GM23248 (cell line): ENCODE measurements at regions not wholly inside any gene's neighbourhood (a gene's known extent, or its start where the extent isn't known, plus 50 kb on each side); places are given as distances from the start of the nearest gene placed in this dataset.

ENCODE experiments used
- DNase-seq: peaks from one replicate; pipeline ENCODE4 v3.0.0-alpha.2; 2015
- H2AFZ ChIP-seq: fragments of 200-600 bp; sonication (generic); 2 replicates; pipeline ENCODE4 v1.6.1; 2016; ENCODE audit warnings: antibody characterized with exemption
- H3F3A ChIP-seq: fragments of 200-600 bp; sonication (generic); 2 replicates; pipeline ENCODE4 v1.6.1; 2016; ENCODE audit warnings: mild to moderate bottlenecking, antibody characterized with exemption, mixed run types; ENCODE audit not compliant: insufficient read depth
- H3K27ac ChIP-seq: fragments of 200-600 bp; sonication (generic); 2 replicates; pipeline ENCODE4 v1.5.1; 2016; ENCODE audit warnings: mild to moderate bottlenecking
- H3K27me3 ChIP-seq: fragments of 200-600 bp; sonication (generic); replicated peaks from 2 replicates; pipeline ENCODE4 v1.6.1; 2016; ENCODE audit warnings: mild to moderate bottlenecking; ENCODE audit not compliant: insufficient read depth
- H3K36me3 ChIP-seq: fragments of 200-600 bp; sonication (generic); 2 replicates; pipeline ENCODE4 v1.6.1; 2016; ENCODE audit warnings: low read depth, mild to moderate bottlenecking
- H3K4me1 ChIP-seq: fragments of 200-600 bp; sonication (generic); 2 replicates; pipeline ENCODE4 v1.6.1; 2016; ENCODE audit warnings: mild to moderate bottlenecking; ENCODE audit not compliant: insufficient read depth
- H3K4me2 ChIP-seq: fragments of 200-600 bp; sonication (generic); one replicate; pipeline ENCODE4 v1.6.1; 2016; ENCODE audit warnings: mild to moderate bottlenecking; ENCODE audit not compliant: unreplicated experiment
- H3K4me3 ChIP-seq: fragments of 200-600 bp; sonication (generic); 2 replicates; pipeline ENCODE4 v1.5.1; 2016; ENCODE audit warnings: mild to moderate bottlenecking
- H3K79me2 ChIP-seq: fragments of 200-600 bp; sonication (generic); 2 replicates; pipeline ENCODE4 v1.6.1; 2016; ENCODE audit warnings: mild to moderate bottlenecking; ENCODE audit not compliant: insufficient read depth
- H3K9ac ChIP-seq: fragments of 200-600 bp; sonication (generic); 2 replicates; pipeline ENCODE4 v1.6.1; 2016; ENCODE audit warnings: mild to moderate bottlenecking
- H3K9me2 ChIP-seq: fragments of 200-600 bp; sonication (generic); 2 replicates; pipeline ENCODE4 v1.6.1; 2016; ENCODE audit warnings: mixed run types, mild to moderate bottlenecking, moderate library complexity; ENCODE audit not compliant: insufficient read depth
- H3K9me3 ChIP-seq: fragments of 200-600 bp; sonication (generic); one replicate; pipeline ENCODE4 v1.6.1; 2017; ENCODE audit warnings: low read depth
- H4K20me1 ChIP-seq: fragments of 200-600 bp; sonication (generic); 2 replicates; pipeline ENCODE4 v1.6.0; 2016; ENCODE audit not compliant: insufficient read depth
- EZH2 ChIP-seq: fragments of 200-600 bp; sonication (generic); IDR thresholded peaks from 2 replicates; pipeline ENCODE4 v1.6.1; 2018; ENCODE audit warnings: antibody characterized with exemption, mild to moderate bottlenecking; ENCODE audit not compliant: insufficient read depth, poor library complexity, severe bottlenecking
- EZH2phosphoT487 ChIP-seq: fragments of 200-600 bp; sonication (generic); IDR thresholded peaks from 2 replicates; pipeline ENCODE4 v1.6.1; 2018; ENCODE audit warnings: antibody characterized with exemption, moderate library complexity, mild to moderate bottlenecking, low read depth; ENCODE audit not compliant: insufficient read depth
- WGBS, 2 experiments: methylation state at CpG; one replicate each; pipeline ENCODE4 v1.1.6; 2015 to 2017; ENCODE audit warnings: low lambda C conversion rate in 2 of 2, low coverage in 1 of 2; ENCODE audit errors: missing lambda C conversion rate in 2 of 2; 5-methylcytosine and 5-hydroxymethylcytosine counted together
- in situ Hi-C: fragments of 300-500 bp; cut with MboI; formaldehyde crosslinking; loops from 2 replicates; pipeline ENCODE4 v1.15.0; 2020

DNA sequence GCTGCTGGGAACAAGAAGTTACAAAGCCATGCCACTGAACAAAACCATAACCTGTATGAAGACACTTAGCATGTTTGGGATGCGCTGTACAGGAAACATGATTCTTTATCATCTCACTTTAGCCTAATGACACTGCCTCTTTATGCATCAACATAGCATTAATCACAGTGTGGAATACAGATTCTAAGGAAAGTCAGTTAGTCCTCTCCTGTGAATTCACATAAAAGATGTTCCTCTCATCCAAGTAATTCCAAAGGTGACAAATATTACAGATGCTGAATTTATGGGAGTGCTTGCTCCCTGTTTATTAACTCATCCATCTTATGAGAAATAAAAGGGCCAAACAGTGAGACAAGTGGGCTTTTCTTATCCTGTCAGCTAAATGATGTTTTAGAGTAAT lies 1677.7 kb downstream of the EFNA5 start:
- 86 to 90% methylated on average over 1 of the region's 1 CpG for WGBS, 2 experiments
- Histone ChIP-seq H3K4me3 (no peak overlapping the region), H3K9me3 (no peaks in the 10 kb centered on the region), H3K4me1 (no peaks in the 10 kb centered on the region), H3K79me2 (no peaks in the 10 kb centered on the region), H3K27me3 (no peaks in the 10 kb centered on the region), H3K36me3 (no peaks in the 10 kb centered on the region), H3F3A (no peaks in the 10 kb centered on the region), H3K9me2 (no peaks in the 10 kb centered on the region), H3K27ac (no peak overlapping the region), H2AFZ (no peak overlapping the region), H3K9ac (no peak overlapping the region), H3K4me2 (no peak overlapping the region), H4K20me1 (no peaks in the 10 kb centered on the region)
- in situ Hi-C loops, result no loop called here
- DNase-seq, result no peak
- TF ChIP-seq EZH2 (no peak), EZH2phosphoT487 (no peak)

- 55 to 56% methylated on average over 9 of the region's 9 CpGs for WGBS, 2 experiments
- in situ Hi-C loops, result no loop called here
- no peaks in the 10 kb centered on the region for H3F3A ChIP-seq
- H3K79me2 ChIP-seq, result no peaks in the 10 kb centered on the region
- H3K4me1 ChIP-seq, result no peaks in the 10 kb centered on the region
- DNase-seq, result no peak
- H3K27ac ChIP-seq, result no peak overlapping the region
- no peak overlapping the region for H3K4me3 ChIP-seq
- no peak overlapping the region for H3K9ac ChIP-seq
- H2AFZ ChIP-seq, result no peak overlapping the region
- H4K20me1 ChIP-seq, result no peaks in the 10 kb centered on the region
- no peak for TF ChIP-seq EZH2phosphoT487
- TF ChIP-seq EZH2, result no peak
- no peaks in the 10 kb centered on the region for H3K9me3 ChIP-seq
- no peak overlapping the region for H3K4me2 ChIP-seq
- no peaks in the 10 kb centered on the region for H3K9me2 ChIP-seq
- no peaks in the 10 kb centered on the region for H3K27me3 ChIP-seq
- H3K36me3 ChIP-seq, result no peaks in the 10 kb centered on the region
Observed at GRCh38 chr5:105982526-105982925, 1688.2 kb downstream of the EFNA5 start.

DNA sequence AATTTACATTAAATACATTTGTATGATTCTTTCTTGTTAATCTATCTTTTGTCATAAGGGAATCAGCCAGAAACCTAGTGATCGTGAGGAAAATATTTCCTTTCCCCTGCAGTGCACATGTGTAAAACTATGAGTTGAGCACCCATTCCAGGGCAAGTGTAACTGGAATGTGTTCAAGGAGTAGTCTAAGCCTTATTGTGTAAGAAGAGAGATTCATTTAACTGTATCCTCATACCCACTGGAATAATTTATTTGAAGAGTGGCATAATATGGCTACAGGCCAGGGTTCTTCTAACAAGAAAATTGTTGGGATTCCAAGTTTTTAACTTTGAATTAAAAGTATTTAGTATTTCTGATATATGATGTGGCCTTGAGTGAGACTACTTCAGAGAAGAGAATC lies 1692.7 kb downstream of the EFNA5 start:
- H3K27me3 ChIP-seq, result no peaks in the 10 kb centered on the region
- no peak overlapping the region for H3K4me3 ChIP-seq
- H2AFZ ChIP-seq, result no peak overlapping the region
- in situ Hi-C loops, result no loop called here
- no peaks in the 10 kb centered on the region for H3K9me3 ChIP-seq
- TF ChIP-seq EZH2phosphoT487 (no peak), EZH2 (no peak)
- no peaks in the 10 kb centered on the region for H4K20me1 ChIP-seq
- no peak overlapping the region for H3K9ac ChIP-seq
- H3K4me2 ChIP-seq, result no peak overlapping the region
- 11 to 29% methylated on average over 1 of the region's 1 CpG for WGBS, 2 experiments
- H3K36me3 ChIP-seq, result no peaks in the 10 kb centered on the region
- no peaks in the 10 kb centered on the region for H3K9me2 ChIP-seq
- H3K4me1 ChIP-seq, result no peaks in the 10 kb centered on the region
- no peak for DNase-seq
- no peaks in the 10 kb centered on the region for H3K79me2 ChIP-seq
- H3F3A ChIP-seq, result no peaks in the 10 kb centered on the region
- H3K27ac ChIP-seq, result no peak overlapping the region

GRCh38 chr5:105977163-105977562 lies 1693.6 kb downstream of the EFNA5 start:
- H3K9me2 ChIP-seq, result no peaks in the 10 kb centered on the region
- WGBS, 2 experiments, result 50 to 53% methylated on average over 3 of the region's 3 CpGs
- no peak overlapping the region for H3K4me2 ChIP-seq
- no peak overlapping the region for H2AFZ ChIP-seq
- no peaks in the 10 kb centered on the region for H3K36me3 ChIP-seq
- H3K9ac ChIP-seq, result no peak overlapping the region
- H3K9me3 ChIP-seq, result no peaks in the 10 kb centered on the region
- TF ChIP-seq EZH2, result no peak
- H4K20me1 ChIP-seq, result no peaks in the 10 kb centered on the region
- H3K4me3 ChIP-seq, result no peak overlapping the region
- no peaks in the 10 kb centered on the region for H3F3A ChIP-seq
- in situ Hi-C loops, result no loop called here
- no peaks in the 10 kb centered on the region for H3K79me2 ChIP-seq
- H3K27me3 ChIP-seq, result no peaks in the 10 kb centered on the region
- H3K27ac ChIP-seq, result no peak overlapping the region
- DNase-seq, result no peak
- no peaks in the 10 kb centered on the region for H3K4me1 ChIP-seq

GRCh38 chr5:105970919-105971318 lies 1699.8 kb downstream of the EFNA5 start:
- Histone ChIP-seq H3K36me3 (no peaks in the 10 kb centered on the region), H4K20me1 (no peaks in the 10 kb centered on the region), H3K27me3 (no peaks in the 10 kb centered on the region), H3K27ac (no peak overlapping the region), H3K4me2 (no peak overlapping the region), H2AFZ (no peak overlapping the region), H3K4me3 (no peak overlapping the region), H3F3A (no peaks in the 10 kb centered on the region), H3K9me3 (no peaks in the 10 kb centered on the region), H3K4me1 (no peaks in the 10 kb centered on the region), H3K9ac (no peak overlapping the region), H3K9me2 (no peaks in the 10 kb centered on the region), H3K79me2 (no peaks in the 10 kb centered on the region)
- in situ Hi-C loops, result no loop called here
- TF ChIP-seq EZH2phosphoT487, result no peak
- no peak for TF ChIP-seq EZH2
- DNase-seq, result no peak
